GM18951 (cell line): ENCODE measurements at regions not wholly inside any gene's neighbourhood (a gene's known extent, or its start where the extent isn't known, plus 50 kb on each side); places are given as distances from the start of the nearest gene placed in this dataset.

Experiments
- POLR2A ChIP-seq: IDR thresholded peaks from 4 replicates; pipeline ENCODE4 v1.6.1; 2011; ENCODE audit warnings: mild to moderate bottlenecking; ENCODE audit not compliant: insufficient read length, insufficient read depth; ENCODE audit errors: extremely low read depth
- in situ Hi-C: fragments of 300-500 bp; cut with MboI; formaldehyde crosslinking; loops from one replicate; pipeline ENCODE4 v1.12.0; 2022; ENCODE audit warnings: low sequenced_read_pairs, mixed read lengths, inconsistent platforms; ENCODE audit not compliant: unreplicated experiment

GRCh38 chr1:199054694-199055093 lies 415.9 kb downstream of the PTPRC start:
- in situ Hi-C loops, result no loop called here
- TF ChIP-seq POLR2A, result no peak

GRCh38 chr1:199057322-199057721 lies 418.5 kb downstream of the PTPRC start:
- TF ChIP-seq POLR2A, result no peak
- in situ Hi-C loops, result no loop called here

- no peak for TF ChIP-seq POLR2A
- in situ Hi-C loops, result no loop called here
These were observed 419.4 kb downstream of the PTPRC start for GRCh38 chr1:199058281-199058680.

GRCh38 chr1:199064971-199065370 lies 426.1 kb downstream of the PTPRC start:
- no peak for TF ChIP-seq POLR2A
- in situ Hi-C loops, result no loop called here

DNA sequence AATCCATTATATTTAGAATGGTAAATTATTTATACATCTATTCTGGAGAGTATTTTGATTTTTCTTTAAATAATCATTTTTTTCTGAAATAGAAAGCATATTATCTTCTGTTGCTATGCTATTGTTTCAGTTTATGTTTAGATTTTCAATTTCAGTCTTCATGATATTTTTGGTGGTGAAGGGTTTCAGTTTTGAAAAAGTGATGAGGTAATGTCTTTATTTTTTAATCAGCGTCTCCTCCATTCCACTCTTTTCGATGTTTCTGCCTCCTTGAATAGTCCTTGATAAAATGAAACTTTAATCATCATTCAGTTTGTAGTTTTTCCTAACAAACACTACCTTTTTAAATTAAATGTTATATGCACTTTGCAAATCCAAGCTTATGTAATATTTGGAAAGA lies 428.6 kb downstream of the PTPRC start:
- TF ChIP-seq POLR2A, result no peak
- in situ Hi-C loops, result no loop called here

GRCh38 chr1:199071080-199071479 lies 432.2 kb downstream of the PTPRC start:
- no peak for TF ChIP-seq POLR2A
- in situ Hi-C loops, result no loop called here

GRCh38 chr1:199073166-199073565 lies 434.3 kb downstream of the PTPRC start:
- in situ Hi-C loops, result no loop called here
- TF ChIP-seq POLR2A, result no peak

- TF ChIP-seq POLR2A, result no peak
- in situ Hi-C loops, result no loop called here
These were observed 437.0 kb downstream of the PTPRC start for GRCh38 chr1:199075792-199076191.

DNA sequence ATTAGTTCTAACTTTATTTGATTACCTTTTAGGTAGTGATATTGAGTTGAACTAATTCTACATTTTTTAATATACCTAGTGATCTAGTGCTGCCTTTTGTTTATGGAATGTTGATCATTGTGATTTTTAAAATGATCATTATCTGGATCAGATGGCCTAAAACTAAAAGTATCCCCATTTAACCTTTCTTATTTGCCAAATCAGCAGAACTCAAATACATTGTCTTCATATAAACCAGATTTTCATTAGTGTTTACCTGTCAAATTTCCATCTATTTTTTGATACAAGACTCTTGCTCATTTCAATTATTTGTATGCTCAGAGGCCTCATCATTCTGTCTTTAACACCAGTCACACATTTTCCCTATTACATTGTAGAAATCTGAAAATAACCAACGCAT lies 441.2 kb downstream of the PTPRC start:
- TF ChIP-seq POLR2A, result no peak
- in situ Hi-C loops, result no loop called here

- in situ Hi-C loops, result no loop called here
- no peak for TF ChIP-seq POLR2A
These were observed 442.9 kb downstream of the PTPRC start for GRCh38 chr1:199081739-199082138.

GRCh38 chr1:199082778-199083389 lies 444.0 kb downstream of the PTPRC start:
- in situ Hi-C loops, result no loop called here
- no peak for TF ChIP-seq POLR2A

GRCh38 chr1:199083680-199084079 lies 444.8 kb downstream of the PTPRC start:
- no peak for TF ChIP-seq POLR2A
- in situ Hi-C loops, result no loop called here

GRCh38 chr1:199084293-199084692 lies 445.5 kb downstream of the PTPRC start:
- no peak for TF ChIP-seq POLR2A
- in situ Hi-C loops, result no loop called here

GRCh38 chr1:199085903-199086302 lies 447.1 kb downstream of the PTPRC start:
- TF ChIP-seq POLR2A, result no peak
- in situ Hi-C loops, result no loop called here

DNA sequence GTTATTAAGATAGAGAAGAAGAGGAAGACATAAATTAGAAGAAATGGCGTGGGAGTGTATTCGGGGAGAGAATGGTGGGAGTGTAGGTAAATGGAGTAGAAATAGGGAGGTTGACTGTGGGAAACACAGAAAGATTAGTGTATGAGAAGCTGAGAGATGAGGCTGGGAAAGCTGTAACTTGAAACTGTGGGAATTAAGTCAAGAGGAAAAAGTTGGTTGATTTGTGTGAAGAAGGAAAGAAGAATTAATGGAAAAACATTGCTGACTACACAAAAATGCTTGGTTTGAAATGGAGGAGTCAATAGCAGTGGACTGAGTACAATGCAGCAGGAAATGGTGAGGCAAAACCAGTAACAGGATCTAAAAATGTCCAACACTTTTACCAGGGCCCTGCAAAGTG lies 448.3 kb downstream of the PTPRC start:
- in situ Hi-C loops, result no loop called here
- TF ChIP-seq POLR2A, result no peak
